Stimulated activated CD4-positive, alpha-beta T cell treated with anti-CD3 and anti-CD28 coated beads, TNF-alpha, amount 100 ng/mL, for 48 hours (primary cell): ENCODE measurements at regions not wholly inside any gene's neighbourhood (a gene's known extent, or its start where the extent isn't known, plus 50 kb on each side); places are given as distances from the start of the nearest gene placed in this dataset.
"Not testable (repeated sequence)": the region's sequence is repeated elsewhere in the genome, so short reads cannot be mapped to it uniquely, and the experiment has no call there.

ENCODE experiments used
- DNase-seq, 3 donors: peaks; one replicate each; pipeline ENCODE4 v3.0.0-alpha.2; 2020; ENCODE audit warnings: low read depth in 3 of 3

DNA sequence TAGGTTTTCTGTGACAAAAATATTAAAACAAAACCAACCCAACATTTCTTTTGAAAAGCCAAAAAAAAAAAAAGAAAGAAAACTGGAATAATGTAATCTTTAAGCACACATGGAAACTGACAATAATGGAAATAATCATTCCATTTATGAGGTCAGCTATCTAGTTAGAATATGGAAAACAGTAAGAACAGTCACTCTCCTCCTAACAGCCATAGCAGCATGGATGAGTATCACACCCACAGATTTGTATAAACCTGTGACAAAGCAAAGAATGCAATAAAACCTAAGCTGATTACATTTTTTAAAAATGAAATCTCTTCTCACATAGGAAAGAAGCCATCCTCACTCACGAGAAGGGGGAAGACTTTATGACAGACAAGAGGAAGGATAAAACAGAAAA, 437.8 kb downstream of the NYAP2 start:
- DNase-seq = no peak

DNA sequence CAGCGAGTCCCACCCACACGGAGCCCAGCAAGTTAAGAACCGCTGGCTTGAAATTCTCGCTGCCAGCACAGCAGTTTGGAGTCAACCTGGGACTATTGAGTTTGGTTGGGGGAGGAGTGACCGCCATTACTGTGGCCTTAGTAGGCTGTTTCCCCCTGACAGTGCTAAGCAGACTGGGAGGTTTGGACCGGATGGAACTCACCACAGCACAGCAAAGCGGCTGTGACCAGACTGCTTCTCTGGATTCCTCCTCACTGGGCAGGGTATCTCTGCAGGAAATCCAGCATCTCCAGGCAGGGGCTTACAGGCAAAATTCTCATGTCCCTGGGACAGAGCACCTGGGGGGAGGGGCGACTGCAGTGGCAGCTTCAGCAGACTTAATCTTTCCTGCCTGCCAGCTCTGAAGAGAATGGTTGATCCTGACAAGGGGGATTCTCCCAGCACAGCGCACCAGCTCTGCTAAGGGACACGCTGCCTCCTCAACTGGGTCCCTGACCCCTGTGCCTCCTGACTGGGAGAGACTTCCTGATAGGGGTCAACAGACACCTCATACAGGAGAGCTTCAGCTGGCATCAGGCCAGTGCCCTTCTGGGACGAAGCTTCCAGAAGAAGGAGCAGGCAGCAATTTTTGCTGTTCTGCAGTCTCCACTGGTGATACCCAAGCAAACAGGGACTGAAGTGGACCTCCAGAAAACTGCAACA, 425.4 kb downstream of the NYAP2 start:
- DNase-seq = no peak

DNA sequence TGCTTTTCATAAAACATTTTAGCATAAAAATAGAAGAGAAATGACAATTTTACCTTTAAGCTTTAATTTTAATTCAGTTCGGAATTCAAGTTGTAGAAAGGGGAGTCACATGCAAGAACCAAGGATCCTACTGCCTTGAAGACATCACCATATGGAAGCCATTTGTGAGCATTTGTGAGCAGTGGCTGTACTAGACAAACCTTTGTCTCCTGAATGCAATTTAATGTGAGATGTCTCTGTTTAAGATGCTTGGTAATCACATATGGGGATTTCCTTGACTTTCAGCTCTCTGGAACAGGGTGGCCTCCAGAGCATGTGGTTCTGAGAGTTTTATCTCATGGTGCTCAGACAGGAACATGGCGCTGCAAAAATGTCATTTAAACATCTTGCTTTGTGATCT, 421.8 kb downstream of the NYAP2 start:
- DNase-seq = no peak

DNA sequence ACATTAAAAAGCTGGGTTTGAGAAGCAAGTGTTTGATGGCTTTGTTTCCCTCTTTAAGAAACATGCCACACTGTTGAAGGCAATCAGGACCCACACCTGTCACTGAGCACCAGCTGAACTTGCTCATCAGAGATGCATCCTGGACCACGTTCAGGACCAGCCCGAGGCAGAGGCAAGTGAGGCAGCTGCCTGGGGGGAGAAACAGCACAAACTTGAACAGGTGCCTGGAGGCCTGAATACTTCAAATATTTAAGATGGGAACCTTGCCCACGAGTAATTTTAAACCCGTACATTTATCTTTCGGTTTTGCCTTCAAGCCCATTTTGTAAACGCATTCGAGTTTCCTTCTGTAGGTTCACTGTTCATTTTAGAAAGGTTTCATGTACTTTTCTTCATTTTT, 421.3 kb downstream of the NYAP2 start:
- DNase-seq = no peak

DNA sequence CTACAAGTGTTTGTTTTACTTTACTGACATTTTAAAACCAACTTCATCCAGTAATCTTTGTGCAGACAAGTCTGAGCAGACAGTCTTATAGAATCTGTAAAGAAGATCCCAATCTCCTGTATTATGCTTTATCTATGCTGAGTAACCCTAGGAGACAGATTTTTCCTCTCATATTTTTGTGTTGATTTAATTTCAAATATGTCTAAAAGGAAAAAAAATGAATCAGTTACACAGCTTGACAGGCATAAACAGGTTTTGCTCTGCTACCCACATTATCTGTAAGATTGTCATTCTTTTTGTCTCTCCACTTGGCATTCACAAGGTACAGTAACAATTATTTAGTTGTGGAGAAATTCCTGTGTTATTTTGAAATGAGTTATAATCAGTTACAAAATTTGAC, 415.0 kb downstream of the NYAP2 start:
- DNase-seq = no peak

DNA sequence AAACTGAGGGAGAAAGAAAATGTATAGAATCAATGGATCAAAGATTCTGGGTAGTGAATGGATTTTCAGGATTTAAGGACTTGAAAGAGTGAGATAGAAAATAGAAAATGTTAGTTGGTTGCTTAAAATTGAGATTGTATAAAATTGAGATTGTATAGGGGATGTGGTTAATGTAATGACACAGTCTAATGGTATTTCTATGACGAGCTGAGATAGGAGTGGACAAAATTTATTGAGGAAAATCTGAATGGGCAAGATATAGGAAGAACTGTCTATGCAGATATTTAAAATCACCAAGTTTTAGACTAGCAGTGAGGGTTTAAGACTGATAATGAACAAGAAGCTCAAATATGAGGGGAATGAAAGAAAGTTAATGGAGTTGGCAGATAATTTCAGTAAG, 406.6 kb downstream of the NYAP2 start:
- DNase-seq = no peak

DNA sequence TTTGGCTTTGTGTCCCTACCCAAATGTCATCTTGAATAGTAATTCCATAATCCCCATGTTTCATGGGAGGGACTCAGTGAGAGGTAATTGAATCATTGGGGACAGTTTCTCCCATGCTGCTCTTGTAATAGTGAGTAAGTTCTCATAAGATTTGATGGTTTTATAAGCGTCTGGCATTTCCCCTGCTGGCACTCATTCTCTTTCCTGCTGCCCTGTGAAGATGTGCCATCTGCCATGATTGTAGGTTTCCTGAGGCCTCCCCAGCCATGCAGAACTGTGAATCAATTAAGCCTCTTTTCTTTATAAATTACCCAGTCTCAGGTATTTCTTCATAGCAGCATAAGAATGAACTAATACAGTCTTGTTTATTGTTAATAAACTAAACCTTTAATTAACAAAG, 402.6 kb downstream of the NYAP2 start:
- not testable (repeated sequence) for DNase-seq

DNA sequence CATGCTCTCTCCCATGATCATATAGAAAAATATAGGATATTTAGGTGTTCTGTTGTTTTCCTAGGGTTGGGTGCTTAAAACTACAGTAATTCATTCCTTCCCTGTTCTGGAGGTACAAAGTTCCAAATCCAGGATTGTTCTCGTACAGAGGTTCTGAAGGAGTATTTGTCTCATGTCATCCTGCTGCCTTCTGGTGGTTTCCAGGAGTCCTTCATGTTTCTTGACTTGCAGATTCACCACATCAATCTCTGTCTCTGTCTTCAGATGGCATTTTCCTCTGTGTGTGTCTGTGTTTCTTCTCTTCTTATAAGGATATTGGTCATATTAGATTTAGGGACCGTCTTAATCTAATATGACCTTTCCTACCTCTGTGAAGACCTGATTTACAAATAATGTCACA, 397.9 kb downstream of the NYAP2 start:
- no peak for DNase-seq

DNA sequence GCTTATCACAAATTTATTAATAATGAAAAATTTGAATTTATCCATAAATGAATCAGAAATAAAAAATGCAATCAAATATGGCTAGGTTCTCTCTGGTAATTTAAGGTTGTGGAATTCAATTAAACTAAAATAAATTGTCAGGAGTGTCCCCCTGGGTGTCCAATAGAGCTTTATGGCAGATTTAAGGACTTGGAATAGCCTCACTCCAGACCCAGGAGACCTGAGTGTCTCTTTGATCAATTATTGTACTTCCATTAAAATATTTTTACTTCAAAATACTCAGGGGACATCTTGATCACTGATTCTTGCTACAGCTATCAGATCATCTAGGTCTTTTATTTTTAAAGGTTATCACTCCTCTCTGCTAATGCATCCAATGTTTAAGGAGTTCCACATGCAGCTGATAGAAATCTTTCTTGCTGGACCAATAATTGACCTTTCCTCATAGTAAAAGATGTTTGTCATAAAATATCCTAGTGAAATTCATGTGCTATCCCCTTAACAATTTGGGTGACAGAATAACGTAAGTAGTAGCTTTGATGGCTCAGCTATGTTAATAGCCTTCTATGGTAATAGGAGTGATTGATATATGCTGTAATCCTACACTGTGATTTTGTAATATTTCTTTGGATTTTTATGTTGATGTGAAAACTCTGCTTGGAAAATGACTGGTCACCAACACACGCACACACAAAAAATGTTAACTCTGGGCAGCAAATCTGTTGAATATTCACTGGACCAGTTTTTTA, 395.3 kb downstream of the NYAP2 start:
- no peak for DNase-seq

DNA sequence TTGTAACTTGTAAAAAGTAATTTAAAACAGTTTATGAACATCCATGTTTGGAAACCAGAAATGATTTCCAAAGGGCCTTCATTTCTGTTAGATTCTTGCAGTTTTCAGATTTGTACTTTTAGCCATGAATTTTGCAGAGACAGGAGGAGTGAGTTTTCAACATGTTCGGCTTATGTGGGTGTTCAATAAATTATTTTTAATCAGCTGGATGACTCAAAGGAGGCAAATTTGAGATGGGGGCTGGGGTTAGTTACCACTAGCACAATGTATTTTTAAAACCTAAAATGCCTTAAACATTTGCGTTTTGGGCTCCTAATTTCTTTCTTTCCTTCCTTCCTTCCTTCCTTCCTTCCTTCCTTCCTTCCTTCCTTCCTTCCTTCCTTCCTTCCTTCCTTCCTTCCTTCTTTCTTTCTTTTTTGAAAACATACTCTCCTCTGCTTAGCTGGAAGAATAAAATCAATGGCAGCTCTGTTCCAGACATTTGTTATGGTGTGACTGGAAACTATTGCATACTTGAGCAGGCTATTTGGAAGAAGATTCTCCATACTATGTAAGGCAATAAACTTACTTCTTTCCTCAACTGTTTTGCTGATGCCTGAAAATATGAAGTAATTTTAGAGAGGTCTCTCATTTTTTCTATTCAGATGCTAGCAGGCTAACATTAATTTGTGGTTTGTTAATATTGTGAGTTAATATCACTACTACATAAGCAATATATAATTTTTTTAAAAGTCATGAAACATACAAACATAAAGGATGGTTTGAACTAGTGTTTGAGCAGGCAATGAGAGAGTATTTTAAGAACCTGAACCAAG, 394.4 kb downstream of the NYAP2 start:
- DNase-seq = no peak

DNA sequence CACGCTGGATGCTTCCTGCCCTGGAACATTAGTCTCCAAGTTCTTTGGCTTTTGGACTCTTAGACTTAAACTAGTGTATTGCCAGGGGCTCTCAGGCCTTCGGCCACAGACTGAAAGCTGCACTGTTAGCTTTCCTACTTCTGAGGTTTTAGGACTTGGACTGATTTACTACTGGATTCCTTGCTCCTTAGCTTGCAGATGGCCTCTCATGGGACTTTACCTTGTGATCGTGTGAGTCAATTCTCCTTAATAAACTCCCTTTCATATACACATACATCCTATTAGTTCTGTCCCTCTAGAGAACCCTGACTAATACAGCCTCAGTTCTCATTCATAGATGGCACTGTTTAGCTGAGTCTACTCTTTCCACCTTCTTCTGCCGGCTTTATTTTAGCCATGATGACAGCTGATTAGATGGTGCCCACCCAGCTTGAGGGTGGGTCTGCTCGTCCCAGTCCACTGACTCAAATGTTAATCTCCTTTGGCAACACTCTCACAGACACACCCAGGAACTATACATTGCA, 389.1 kb downstream of the NYAP2 start:
- no peak for DNase-seq

DNA sequence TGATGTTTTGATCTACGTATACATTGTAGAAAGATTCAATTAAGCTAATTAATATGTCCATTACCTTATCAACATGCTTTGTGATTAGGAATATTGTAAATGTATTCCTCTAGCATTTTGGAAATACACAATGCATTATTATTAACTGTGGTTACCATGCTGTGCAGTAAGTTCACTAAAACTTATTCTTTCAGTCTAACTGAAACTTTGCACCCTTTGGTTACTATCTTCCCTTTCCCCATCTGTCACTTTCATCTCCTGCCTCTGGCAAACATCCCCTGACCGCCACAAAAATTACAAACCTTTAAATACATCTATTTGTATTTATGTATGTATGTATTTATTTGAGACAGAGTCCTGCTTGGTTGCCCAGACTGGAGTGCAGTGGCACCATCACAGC, 388.0 kb downstream of the NYAP2 start:
- DNase-seq = no peak

DNA sequence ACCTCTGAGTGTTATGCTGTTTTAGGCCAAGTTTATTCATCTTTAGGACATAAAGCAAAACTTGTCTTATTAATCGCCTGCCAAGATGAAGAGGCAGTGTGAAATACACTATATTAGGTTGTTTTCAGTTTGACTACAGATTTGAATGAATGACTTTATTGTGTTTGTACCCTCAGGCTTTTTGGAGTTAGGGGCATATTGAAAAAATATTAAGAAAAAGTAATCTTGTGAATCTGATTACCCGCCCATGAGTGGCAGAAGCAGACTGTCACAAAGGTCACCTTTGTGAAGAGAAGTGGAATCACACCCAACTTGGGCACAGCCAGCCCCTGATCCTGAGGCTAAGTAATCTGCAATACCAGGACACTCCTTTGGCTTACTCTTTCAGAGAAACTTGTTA, 382.5 kb downstream of the NYAP2 start:
- no peak for DNase-seq

DNA sequence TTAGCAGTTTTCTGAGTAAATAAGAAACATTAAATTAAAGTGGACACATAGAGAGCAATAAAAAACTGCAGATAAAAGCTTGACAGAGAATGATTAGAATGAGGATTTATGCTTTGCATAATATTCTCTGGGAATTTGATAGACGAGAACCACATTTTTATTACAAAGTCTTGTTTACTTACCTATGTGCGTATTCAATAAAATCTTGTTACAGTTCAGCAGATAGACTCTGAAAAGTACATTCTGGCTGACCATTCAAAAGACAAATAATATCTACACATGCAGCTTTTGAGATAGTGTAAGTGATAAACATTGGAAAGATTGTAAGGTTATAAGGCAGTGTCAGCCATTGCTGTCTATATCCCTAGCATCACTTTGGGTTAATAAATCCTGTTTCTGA, 381.6 kb downstream of the NYAP2 start:
- DNase-seq = no peak

DNA sequence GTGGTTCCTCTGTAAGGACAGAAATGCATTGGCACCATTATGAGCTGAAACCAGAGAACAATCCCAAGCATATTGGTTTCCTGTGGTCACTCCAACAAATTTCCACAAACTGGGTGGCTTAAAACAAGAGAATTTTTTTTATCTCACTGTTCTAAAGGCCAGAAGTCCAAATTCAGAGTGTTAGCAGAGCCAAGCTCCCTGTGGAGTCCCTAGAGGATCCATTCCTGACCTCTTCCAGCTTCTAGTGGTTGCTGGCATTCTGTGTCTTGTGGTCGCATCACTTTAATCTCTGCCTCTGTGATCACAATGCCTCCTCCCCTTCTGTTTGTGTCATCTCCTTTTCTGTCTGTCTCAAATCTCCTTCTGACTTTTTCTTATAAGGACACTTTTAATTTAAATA, 380.3 kb downstream of the NYAP2 start:
- no peak for DNase-seq

DNA sequence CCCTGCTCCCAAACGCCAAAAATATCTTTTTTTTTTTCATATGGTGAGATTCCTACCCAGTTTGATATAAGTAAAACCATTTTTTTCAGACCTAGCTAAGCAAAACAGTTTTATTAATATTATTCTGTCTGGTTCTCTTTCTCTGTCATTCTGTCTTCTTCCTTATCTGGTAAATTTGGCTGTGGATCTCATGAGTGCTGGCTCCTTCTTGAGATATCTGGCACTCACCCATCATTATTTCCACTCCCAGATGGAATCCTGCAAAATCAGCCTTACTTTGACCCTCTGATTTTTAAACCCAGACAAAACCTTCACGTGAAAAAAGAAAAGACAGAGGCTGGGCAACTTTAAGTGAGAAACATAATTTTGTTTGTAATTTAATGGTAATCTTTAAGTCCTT, 373.6 kb downstream of the NYAP2 start:
- DNase-seq = no peak

DNA sequence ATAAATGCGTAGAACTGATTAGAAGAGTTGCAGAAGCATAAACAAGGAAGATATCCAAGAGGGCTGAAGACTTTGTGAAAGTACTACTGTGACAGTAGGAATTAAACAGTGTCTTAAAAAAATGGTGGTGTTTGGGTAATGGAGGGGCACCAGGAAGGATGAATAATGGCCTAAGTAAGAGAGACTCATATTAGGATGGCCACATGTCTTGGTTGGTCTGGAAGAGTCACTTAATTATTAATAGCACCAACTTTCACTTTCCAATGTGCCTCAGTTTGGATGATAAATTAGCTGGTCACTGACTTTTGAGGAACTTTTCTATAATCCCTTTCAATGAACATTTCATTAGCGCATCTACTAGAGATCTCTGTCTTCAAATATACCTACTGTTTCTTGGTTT, 372.2 kb downstream of the NYAP2 start:
- no peak for DNase-seq

DNA sequence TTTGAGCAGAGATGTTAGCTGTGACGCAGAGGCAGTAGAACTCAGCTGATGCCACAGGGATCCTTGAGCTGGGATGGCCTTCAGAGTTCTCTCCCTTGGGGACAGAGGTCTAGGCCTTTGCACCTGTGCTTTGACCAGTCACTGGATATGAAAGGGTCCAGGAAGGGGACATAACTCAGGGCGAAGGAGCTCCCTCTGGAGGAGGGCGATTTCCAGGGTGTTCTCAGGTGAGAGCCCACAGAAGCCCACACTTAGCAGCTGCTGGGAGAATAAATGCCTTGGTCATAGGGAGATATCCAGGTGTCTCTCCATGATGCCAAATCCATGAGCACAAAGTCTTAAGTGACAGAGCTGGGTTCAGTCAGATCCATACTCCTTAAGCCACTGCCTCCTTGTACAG, 369.2 kb downstream of the NYAP2 start:
- no peak for DNase-seq

DNA sequence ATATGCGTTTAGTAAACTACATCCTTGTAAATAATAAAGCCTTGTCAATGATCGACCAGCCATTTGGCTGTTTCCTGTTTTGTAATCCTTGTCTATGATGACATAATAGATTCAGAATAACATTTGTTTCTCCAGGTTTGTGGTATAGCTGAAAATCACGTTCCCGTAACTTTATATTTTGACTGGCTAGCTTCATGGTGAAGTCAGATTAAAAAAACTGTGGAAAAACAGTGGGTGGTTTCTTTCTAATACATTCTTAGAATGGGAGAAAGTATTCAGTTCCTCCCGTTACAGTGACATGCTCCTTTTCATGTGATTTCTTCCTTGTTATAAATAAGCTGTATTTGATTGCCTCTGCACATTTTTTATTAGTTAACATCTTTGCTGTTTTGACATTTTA, 366.9 kb downstream of the NYAP2 start:
- no peak for DNase-seq

DNA sequence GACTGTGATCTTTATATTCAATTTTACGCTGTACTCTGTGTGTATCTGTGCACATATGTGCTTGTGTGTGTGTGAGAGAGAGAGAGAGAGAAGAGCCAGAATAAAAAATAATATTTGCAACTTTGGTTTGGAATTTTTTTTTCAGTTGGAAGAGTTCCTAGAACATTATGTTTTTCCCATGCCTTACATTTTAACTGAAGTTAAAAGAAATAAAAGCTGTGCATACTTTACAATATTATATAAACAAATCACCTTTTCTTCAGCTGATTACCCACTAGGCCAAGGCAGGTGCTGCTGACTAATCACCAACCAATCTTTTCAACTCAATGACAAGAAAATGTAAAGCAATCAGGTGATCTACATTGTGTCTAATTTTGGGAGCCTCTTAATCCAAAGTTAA, 366.3 kb downstream of the NYAP2 start:
- no peak for DNase-seq

DNA sequence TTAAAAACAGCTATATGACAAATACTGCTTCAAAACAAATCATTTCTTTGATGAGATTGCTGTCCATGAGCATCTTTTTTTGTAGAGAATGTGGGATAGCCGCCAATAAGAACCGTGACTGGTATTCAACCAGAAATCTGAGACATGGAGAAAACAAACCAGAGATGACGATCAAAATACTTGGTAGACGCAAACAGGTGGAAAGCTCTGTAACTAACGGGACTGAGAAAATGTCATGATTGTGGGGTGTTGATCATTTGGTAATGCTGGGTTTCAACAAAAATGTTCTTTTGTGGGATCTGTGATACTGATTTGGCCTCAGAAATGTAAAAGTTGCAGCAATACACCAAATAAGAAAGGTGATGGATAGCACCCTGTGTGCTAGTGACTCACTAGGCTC, 364.8 kb downstream of the NYAP2 start:
- DNase-seq = no peak

DNA sequence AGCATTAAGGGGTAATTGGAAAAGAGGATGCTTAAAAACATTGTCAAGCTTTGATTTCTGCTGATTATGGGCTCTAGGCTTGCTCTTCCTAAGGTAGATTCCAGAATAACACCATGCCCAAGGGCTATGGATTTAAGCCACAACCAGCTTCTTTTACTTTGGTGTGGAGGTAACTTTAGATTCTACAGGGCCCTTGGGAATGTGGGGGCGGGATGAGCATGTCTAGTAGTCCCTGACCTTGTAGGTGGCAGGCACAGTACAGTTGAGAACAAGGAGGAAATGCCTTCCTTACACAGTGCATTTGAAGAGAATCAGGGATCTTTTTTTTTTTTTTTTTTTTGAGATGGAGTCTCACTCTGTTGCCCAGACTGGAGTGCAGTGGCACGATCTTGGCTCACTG, 364.2 kb downstream of the NYAP2 start:
- no peak for DNase-seq

DNA sequence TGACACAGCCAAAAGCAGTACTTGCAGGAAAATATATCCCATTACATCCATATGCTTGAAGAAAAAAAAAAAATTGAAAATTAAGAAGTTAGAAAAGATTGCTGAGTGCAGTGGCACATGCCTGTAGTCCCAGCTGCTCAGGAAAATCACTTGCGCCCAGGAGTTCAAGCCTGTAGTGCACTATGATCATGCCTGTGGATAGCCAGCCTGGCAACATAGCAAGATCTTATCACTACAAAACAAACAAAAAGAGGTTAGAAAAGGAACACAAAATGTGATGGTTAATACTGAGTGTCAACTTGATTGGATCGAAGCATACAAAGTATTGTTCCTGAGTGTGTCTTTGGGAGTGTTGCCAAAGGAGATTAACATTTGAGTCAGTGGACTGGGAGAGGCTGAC, 361.9 kb downstream of the NYAP2 start:
- DNase-seq = no peak
